ENCODE measurements at regions not wholly inside any gene's neighbourhood (a gene's known extent, or its start where the extent isn't known, plus 50 kb on each side); places are given as distances from the start of the nearest gene placed in this dataset.

DNA sequence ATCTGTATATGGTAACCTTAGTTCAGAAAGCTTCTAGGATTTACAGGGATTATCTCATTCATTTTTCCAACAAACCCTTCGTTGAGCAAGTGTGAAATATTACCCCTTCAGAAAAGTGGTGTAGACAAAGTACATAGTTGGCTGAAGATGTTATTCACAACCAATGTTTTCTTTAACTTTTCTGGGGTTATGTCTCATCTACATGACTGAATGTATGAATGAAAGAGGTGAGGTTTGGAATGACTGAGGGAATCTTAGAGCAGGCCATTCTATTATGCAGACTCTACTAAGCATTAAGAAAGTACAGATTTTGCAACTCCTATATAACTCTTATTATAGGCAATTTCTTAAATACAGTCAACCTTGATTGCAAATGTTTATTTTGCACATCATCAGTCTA is 167.2 kb downstream of the NDFIP2 start:
- Histone ChIP-seq H3K9me3 (no peaks in the 10 kb centered on the region), H3K27me3 (no peaks in the 10 kb centered on the region), H3K4me1 (ENCODE audit: control insufficient read depth in 1 of 2, insufficient read depth in 1 of 2, low read depth in 1 of 2, low read length in 1 of 2) (no peaks in the 10 kb centered on the region), H3K4me3 (ENCODE audit: low read depth in 1 of 2, low read length in 1 of 2) (no peak overlapping the region), H3K36me3 (no peaks in the 10 kb centered on the region), H3K27ac (no peak overlapping the region)
- TF ChIP-seq, protein P1, sequence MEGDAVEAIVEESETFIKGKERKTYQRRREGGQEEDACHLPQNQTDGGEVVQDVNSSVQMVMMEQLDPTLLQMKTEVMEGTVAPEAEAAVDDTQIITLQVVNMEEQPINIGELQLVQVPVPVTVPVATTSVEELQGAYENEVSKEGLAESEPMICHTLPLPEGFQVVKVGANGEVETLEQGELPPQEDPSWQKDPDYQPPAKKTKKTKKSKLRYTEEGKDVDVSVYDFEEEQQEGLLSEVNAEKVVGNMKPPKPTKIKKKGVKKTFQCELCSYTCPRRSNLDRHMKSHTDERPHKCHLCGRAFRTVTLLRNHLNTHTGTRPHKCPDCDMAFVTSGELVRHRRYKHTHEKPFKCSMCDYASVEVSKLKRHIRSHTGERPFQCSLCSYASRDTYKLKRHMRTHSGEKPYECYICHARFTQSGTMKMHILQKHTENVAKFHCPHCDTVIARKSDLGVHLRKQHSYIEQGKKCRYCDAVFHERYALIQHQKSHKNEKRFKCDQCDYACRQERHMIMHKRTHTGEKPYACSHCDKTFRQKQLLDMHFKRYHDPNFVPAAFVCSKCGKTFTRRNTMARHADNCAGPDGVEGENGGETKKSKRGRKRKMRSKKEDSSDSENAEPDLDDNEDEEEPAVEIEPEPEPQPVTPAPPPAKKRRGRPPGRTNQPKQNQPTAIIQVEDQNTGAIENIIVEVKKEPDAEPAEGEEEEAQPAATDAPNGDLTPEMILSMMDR (IDR thresholded peaks at IDR 0.05): no peak

DNA sequence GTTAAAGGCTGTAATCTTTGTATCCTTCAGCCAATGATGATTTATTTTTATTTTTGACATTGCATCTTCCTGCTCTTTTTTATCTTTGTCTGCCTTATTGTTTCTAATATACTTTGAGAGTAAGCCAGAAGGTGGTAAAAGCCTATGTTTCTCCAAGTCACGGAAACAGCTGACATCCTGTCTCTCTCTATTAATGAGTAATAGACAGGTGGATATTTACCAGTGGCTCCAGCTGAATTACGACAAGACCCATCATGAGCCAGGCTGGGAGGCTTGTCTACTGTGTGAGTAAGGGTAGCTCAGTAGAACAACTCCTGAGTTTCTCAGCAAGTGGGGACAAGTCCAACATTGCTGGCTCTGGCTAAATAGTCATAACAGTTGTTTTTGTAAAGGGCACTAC is 166.6 kb downstream of the NDFIP2 start:
- TF ChIP-seq, protein P1 (IDR thresholded peaks at IDR 0.05): no peak
- Histone ChIP-seq H3K9me3 (no peaks in the 10 kb centered on the region), H3K27me3 (no peaks in the 10 kb centered on the region), H3K27ac (no peak overlapping the region), H3K4me1 (ENCODE audit: control insufficient read depth in 1 of 2, insufficient read depth in 1 of 2, low read depth in 1 of 2, low read length in 1 of 2) (no peaks in the 10 kb centered on the region), H3K36me3 (no peaks in the 10 kb centered on the region), H3K4me3 (ENCODE audit: low read depth in 1 of 2, low read length in 1 of 2) (no peak overlapping the region)

- Histone ChIP-seq H3K4me1 (ENCODE audit: control insufficient read depth in 1 of 2, insufficient read depth in 1 of 2, low read depth in 1 of 2, low read length in 1 of 2) (no peaks in the 10 kb centered on the region), H3K4me3 (ENCODE audit: low read depth in 1 of 2, low read length in 1 of 2) (no peak overlapping the region), H3K9me3 (no peaks in the 10 kb centered on the region), H3K27ac (no peak overlapping the region), H3K27me3 (no peaks in the 10 kb centered on the region), H3K36me3 (no peaks in the 10 kb centered on the region)
- TF ChIP-seq, protein P1 (IDR thresholded peaks at IDR 0.05): no peak
These were observed 165.9 kb downstream of the NDFIP2 start for GRCh38 chr13:79646880-79647279.

DNA sequence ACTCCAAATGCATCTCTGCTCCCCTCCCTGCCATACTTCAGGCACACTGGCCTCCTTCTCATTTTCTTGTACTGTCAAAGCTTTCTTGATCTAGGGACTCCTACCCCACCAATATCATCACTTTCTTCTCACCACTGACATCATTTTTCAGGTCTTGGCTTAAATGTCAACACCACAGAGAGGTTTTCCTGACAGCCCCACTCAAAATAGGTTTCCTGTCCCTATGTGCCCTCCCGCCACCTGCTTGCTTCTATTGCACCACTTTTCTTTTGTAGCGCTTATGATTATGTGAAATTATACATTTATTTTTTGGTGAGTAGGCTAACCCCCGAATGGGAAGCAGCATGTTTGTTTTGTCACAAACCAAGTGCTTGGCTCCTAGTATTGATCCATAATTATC is 164.6 kb downstream of the NDFIP2 start:
- Histone ChIP-seq H3K27ac (no peak overlapping the region), H3K4me3 (ENCODE audit: low read depth in 1 of 2, low read length in 1 of 2) (no peak overlapping the region), H3K27me3 (no peaks in the 10 kb centered on the region), H3K4me1 (ENCODE audit: control insufficient read depth in 1 of 2, insufficient read depth in 1 of 2, low read depth in 1 of 2, low read length in 1 of 2) (no peaks in the 10 kb centered on the region), H3K9me3 (no peaks in the 10 kb centered on the region), H3K36me3 (no peaks in the 10 kb centered on the region)
- TF ChIP-seq, protein P1 (IDR thresholded peaks at IDR 0.05): no peak

GRCh38 chr13:79642596-79642995 is 161.6 kb downstream of the NDFIP2 start:
- no peaks in the 10 kb centered on the region for H3K36me3 ChIP-seq
- no peak overlapping the region for H3K27ac ChIP-seq
- TF ChIP-seq, protein P1 (IDR thresholded peaks at IDR 0.05): no peak
- H3K4me1 ChIP-seq (ENCODE audit: control insufficient read depth in 1 of 2, insufficient read depth in 1 of 2, low read depth in 1 of 2, low read length in 1 of 2): no peaks in the 10 kb centered on the region
- no peak overlapping the region for H3K4me3 ChIP-seq (ENCODE audit: low read depth in 1 of 2, low read length in 1 of 2)
- H3K9me3 ChIP-seq: no peaks in the 10 kb centered on the region
- H3K27me3 ChIP-seq: no peaks in the 10 kb centered on the region
